Effector memory CD4-positive, alpha-beta T cell (primary cell): ENCODE measurements at regions not wholly inside any gene's neighbourhood (a gene's known extent, or its start where the extent isn't known, plus 50 kb on each side); places are given as distances from the start of the nearest gene placed in this dataset.
"Not testable (repeated sequence)": the region's sequence is repeated elsewhere in the genome, so short reads cannot be mapped to it uniquely, and the experiment has no call there.

Experiments used
- DNase-seq, 3 donors: peaks; one replicate each; pipeline ENCODE4 v3.0.0-alpha.2; 2020
- H3K27ac ChIP-seq: 2 replicates; pipeline ENCODE4 v1.7.0; 2013; ENCODE audit warnings: mild to moderate bottlenecking, low read length, moderate library complexity; ENCODE audit not compliant: insufficient read depth, poor library complexity, severe bottlenecking
- H3K27me3 ChIP-seq: replicated peaks from 2 replicates; pipeline ENCODE4 v1.7.0; 2013; ENCODE audit warnings: mild to moderate bottlenecking, low read length; ENCODE audit not compliant: insufficient read depth, control insufficient read depth, poor library complexity, severe bottlenecking
- H3K36me3 ChIP-seq: 2 replicates; pipeline ENCODE4 v1.7.0; 2013; ENCODE audit warnings: mild to moderate bottlenecking, low read length, moderate library complexity; ENCODE audit not compliant: control insufficient read depth, insufficient read depth
- H3K4me1 ChIP-seq: 2 replicates; pipeline ENCODE4 v1.7.0; 2013; ENCODE audit warnings: low read length, mild to moderate bottlenecking; ENCODE audit not compliant: control insufficient read depth, insufficient read depth, poor library complexity, severe bottlenecking
- H3K4me3 ChIP-seq: 2 replicates; pipeline ENCODE4 v1.7.0; 2013; ENCODE audit warnings: low read length, low read depth, mild to moderate bottlenecking; ENCODE audit not compliant: insufficient read depth, poor library complexity, severe bottlenecking
- H3K9me3 ChIP-seq: 2 replicates; pipeline ENCODE4 v1.7.0; 2013; ENCODE audit warnings: mild to moderate bottlenecking, low read length, moderate library complexity; ENCODE audit not compliant: control insufficient read depth

GRCh38 chr16:59566446-59566845 is 832.3 kb upstream of the GOT2 start:
- Histone ChIP-seq H3K27ac (no peak overlapping the region), H3K4me1 (no peaks in the 10 kb centered on the region)
- DNase-seq: no peak

GRCh38 chr16:59558679-59559078 is 824.6 kb upstream of the GOT2 start:
- no peaks in the 10 kb centered on the region for H3K36me3 ChIP-seq
- no peaks in the 10 kb centered on the region for H3K9me3 ChIP-seq
- no peaks in the 10 kb centered on the region for H3K27me3 ChIP-seq
- no peak overlapping the region for H3K27ac ChIP-seq
- no peaks in the 10 kb centered on the region for H3K4me1 ChIP-seq
- H3K4me3 ChIP-seq: no peak overlapping the region
- DNase-seq: no peak

More at GRCh38 chr16:59566446-59566845, 832.3 kb upstream of the GOT2 start:
- no peak overlapping the region for H3K4me3 ChIP-seq
- no peaks in the 10 kb centered on the region for H3K9me3 ChIP-seq
- H3K36me3 ChIP-seq: no peaks in the 10 kb centered on the region
- no peaks in the 10 kb centered on the region for H3K27me3 ChIP-seq

- no peak overlapping the region for H3K4me3 ChIP-seq
- H3K4me1 ChIP-seq: no peaks in the 10 kb centered on the region
- no peaks in the 10 kb centered on the region for H3K9me3 ChIP-seq
- H3K36me3 ChIP-seq: no peaks in the 10 kb centered on the region
- DNase-seq: no peak
- no peaks in the 10 kb centered on the region for H3K27me3 ChIP-seq
- H3K27ac ChIP-seq: no peak overlapping the region
Observed at GRCh38 chr16:59552164-59552563, 818.0 kb upstream of the GOT2 start.

GRCh38 chr16:59545721-59546120 is 811.6 kb upstream of the GOT2 start:
- Histone ChIP-seq H3K27me3 (no peaks in the 10 kb centered on the region), H3K36me3 (no peaks in the 10 kb centered on the region), H3K9me3 (no peaks in the 10 kb centered on the region), H3K27ac (no peak overlapping the region), H3K4me3 (no peak overlapping the region), H3K4me1 (no peaks in the 10 kb centered on the region)
- DNase-seq: no peak

GRCh38 chr16:59543641-59544040 is 809.5 kb upstream of the GOT2 start:
- no peaks in the 10 kb centered on the region for H3K9me3 ChIP-seq
- DNase-seq: no peak
- H3K4me1 ChIP-seq: no peaks in the 10 kb centered on the region
- no peaks in the 10 kb centered on the region for H3K27me3 ChIP-seq
- H3K4me3 ChIP-seq: no peak overlapping the region
- no peaks in the 10 kb centered on the region for H3K36me3 ChIP-seq
- no peak overlapping the region for H3K27ac ChIP-seq

- Histone ChIP-seq H3K36me3 (no peaks in the 10 kb centered on the region), H3K27me3 (no peaks in the 10 kb centered on the region), H3K27ac (no peak overlapping the region), H3K4me3 (no peak overlapping the region), H3K9me3 (no peaks in the 10 kb centered on the region), H3K4me1 (no peaks in the 10 kb centered on the region)
- DNase-seq: no peak
Observed at GRCh38 chr16:59540621-59541020, 806.5 kb upstream of the GOT2 start.

GRCh38 chr16:59535298-59535697 is 801.2 kb upstream of the GOT2 start:
- no peak for DNase-seq
- no peaks in the 10 kb centered on the region for H3K9me3 ChIP-seq
- H3K36me3 ChIP-seq: no peaks in the 10 kb centered on the region
- H3K4me3 ChIP-seq: no peak overlapping the region
- H3K27me3 ChIP-seq: no peaks in the 10 kb centered on the region
- no peaks in the 10 kb centered on the region for H3K4me1 ChIP-seq
- no peak overlapping the region for H3K27ac ChIP-seq

- no peaks in the 10 kb centered on the region for H3K27me3 ChIP-seq
- no peaks in the 10 kb centered on the region for H3K36me3 ChIP-seq
- no peak overlapping the region for H3K4me3 ChIP-seq
- DNase-seq: no peak
- H3K4me1 ChIP-seq: no peaks in the 10 kb centered on the region
- no peaks in the 10 kb centered on the region for H3K9me3 ChIP-seq
- H3K27ac ChIP-seq: no peak overlapping the region
Observed at GRCh38 chr16:59527206-59527997, 793.3 kb upstream of the GOT2 start.

- Histone ChIP-seq H3K9me3 (no peaks in the 10 kb centered on the region), H3K4me3 (no peak overlapping the region), H3K27ac (no peak overlapping the region), H3K36me3 (no peaks in the 10 kb centered on the region), H3K27me3 (no peaks in the 10 kb centered on the region), H3K4me1 (no peaks in the 10 kb centered on the region)
- no peak for DNase-seq
Observed at GRCh38 chr16:59522826-59523225, 788.7 kb upstream of the GOT2 start.

- not testable (repeated sequence) for H3K4me3 ChIP-seq, H3K9me3 ChIP-seq, H3K27me3 ChIP-seq, H3K36me3 ChIP-seq, H3K4me1 ChIP-seq, DNase-seq, H3K27ac ChIP-seq
Observed at GRCh38 chr16:59518721-59519120, 784.6 kb upstream of the GOT2 start.
